ENCODE measurements at regions not wholly inside any gene's neighbourhood (a gene's known extent, or its start where the extent isn't known, plus 50 kb on each side); places are given as distances from the start of the nearest gene placed in this dataset.
A peak's percentile ranks its signal among the peaks of the same experiment; 100 is the strongest.

- no peaks in the 10 kb centered on the region for H3K4me1 ChIP-seq (ENCODE audit: control insufficient read depth, insufficient read depth, low read length, poor library complexity, severe bottlenecking)
- H3K27me3 Mint-ChIP-seq = peaks cover under 1% of the 10 kb centered on the region
- no peak overlapping the region for H3K27ac Mint-ChIP-seq
- no peak for DNase-seq
- no peak overlapping the region for H3K4me3 ChIP-seq (ENCODE audit: low read depth, low read length)
- no peak overlapping the region for H3K4me3 Mint-ChIP-seq
- no peaks in the 10 kb centered on the region for H3K36me3 ChIP-seq (ENCODE audit: control insufficient read depth, insufficient read depth, low read length)
- no peak for ATAC-seq (ENCODE audit: low read depth in 2 of 2)
- no peaks in the 10 kb centered on the region for H3K4me1 Mint-ChIP-seq
- H3K27me3 ChIP-seq (ENCODE audit: control insufficient read depth, insufficient read depth, low read length) = peaks cover 4% of the 10 kb centered on the region
- no peaks in the 10 kb centered on the region for H3K36me3 Mint-ChIP-seq
- H3K9me3 Mint-ChIP-seq = peaks cover 0 to 6% (median 0%) of the 10 kb centered on the region in 7 donors
- H3K9me3 ChIP-seq (ENCODE audit: control insufficient read depth in 2 of 2, low read length in 2 of 2) = no peaks in the 10 kb centered on the region
- H3K27ac ChIP-seq (ENCODE audit: insufficient read depth, low read length, poor library complexity, severe bottlenecking) = no peak overlapping the region
Measured at GRCh38 chr20:40738976-40739375, 49.9 kb upstream of the MAFB start.

DNA sequence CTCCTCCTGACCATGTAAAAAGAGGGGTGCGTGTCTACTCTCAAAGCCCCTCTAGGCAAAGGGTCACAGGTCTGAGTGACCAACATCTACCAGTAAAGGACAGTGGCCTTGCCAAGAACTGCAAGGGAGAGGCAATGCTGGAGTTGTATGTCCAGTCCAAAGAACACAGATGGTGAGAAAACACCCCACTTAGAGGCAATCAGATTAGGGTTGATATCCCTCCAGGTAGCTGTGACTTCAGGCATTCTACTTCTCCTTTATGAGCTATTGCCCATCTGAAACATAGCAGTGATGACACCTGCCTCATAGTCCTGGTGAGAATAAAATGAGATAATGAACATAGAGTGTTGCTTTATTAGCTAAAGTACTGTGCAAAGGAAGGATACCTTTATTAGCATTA is 50.8 kb upstream of the MAFB start:
- Histone ChIP-seq H3K36me3 (ENCODE audit: control insufficient read depth, insufficient read depth, low read length) (no peaks in the 10 kb centered on the region), H3K9me3 (ENCODE audit: control insufficient read depth in 2 of 2, low read length in 2 of 2) (no peaks in the 10 kb centered on the region), H3K27ac (ENCODE audit: insufficient read depth, low read length, poor library complexity, severe bottlenecking) (no peak overlapping the region), H3K27me3 (ENCODE audit: control insufficient read depth, insufficient read depth, low read length) (peaks cover 4% of the 10 kb centered on the region), H3K4me3 (ENCODE audit: low read depth, low read length) (no peak overlapping the region), H3K4me1 (ENCODE audit: control insufficient read depth, insufficient read depth, low read length, poor library complexity, severe bottlenecking) (no peaks in the 10 kb centered on the region)
- H3K4me1 Mint-ChIP-seq = no peaks in the 10 kb centered on the region
- H3K9me3 Mint-ChIP-seq = peaks cover 0 to 6% (median 0%) of the 10 kb centered on the region in 7 donors
- peaks cover 5% of the 10 kb centered on the region for H3K27me3 Mint-ChIP-seq
- H3K27ac Mint-ChIP-seq = no peak overlapping the region
- no peak for ATAC-seq (ENCODE audit: low read depth in 2 of 2)
- H3K36me3 Mint-ChIP-seq = no peaks in the 10 kb centered on the region
- DNase-seq = no peak
- H3K4me3 Mint-ChIP-seq = no peak overlapping the region

- peaks cover 2% of the 10 kb centered on the region for H3K27me3 ChIP-seq (ENCODE audit: control insufficient read depth, insufficient read depth, low read length)
- ATAC-seq (ENCODE audit: low read depth in 2 of 2) (no peak), DNase-seq (peak in 1 of 3 donors; percentile 42)
- H3K4me3 ChIP-seq (ENCODE audit: low read depth, low read length) = no peak overlapping the region
- no peak overlapping the region for H3K27ac Mint-ChIP-seq
- no peaks in the 10 kb centered on the region for H3K36me3 Mint-ChIP-seq
- H3K4me1 ChIP-seq (ENCODE audit: control insufficient read depth, insufficient read depth, low read length, poor library complexity, severe bottlenecking) = no peaks in the 10 kb centered on the region
- H3K4me3 Mint-ChIP-seq = no peak overlapping the region
- peaks cover 0 to 2% (median 0%) of the 10 kb centered on the region in 7 donors for H3K9me3 Mint-ChIP-seq
- no peak overlapping the region for H3K27ac ChIP-seq (ENCODE audit: insufficient read depth, low read length, poor library complexity, severe bottlenecking)
- H3K27me3 Mint-ChIP-seq = peaks cover 5% of the 10 kb centered on the region
- H3K4me1 Mint-ChIP-seq = no peaks in the 10 kb centered on the region
- H3K9me3 ChIP-seq (ENCODE audit: control insufficient read depth in 2 of 2, low read length in 2 of 2) = no peaks in the 10 kb centered on the region
- H3K36me3 ChIP-seq (ENCODE audit: control insufficient read depth, insufficient read depth, low read length) = no peaks in the 10 kb centered on the region
Measured at GRCh38 chr20:40741507-40742106, 52.6 kb upstream of the MAFB start.

GRCh38 chr20:40743141-40743775 is 54.2 kb upstream of the MAFB start:
- H3K4me1 Mint-ChIP-seq = no peaks in the 10 kb centered on the region
- Histone ChIP-seq H3K4me3 (ENCODE audit: low read depth, low read length) (no peak overlapping the region), H3K4me1 (ENCODE audit: control insufficient read depth, insufficient read depth, low read length, poor library complexity, severe bottlenecking) (no peaks in the 10 kb centered on the region), H3K27ac (ENCODE audit: insufficient read depth, low read length, poor library complexity, severe bottlenecking) (no peak overlapping the region), H3K9me3 (ENCODE audit: control insufficient read depth in 2 of 2, low read length in 2 of 2) (no peaks in the 10 kb centered on the region), H3K27me3 (ENCODE audit: control insufficient read depth, insufficient read depth, low read length) (peaks cover 2% of the 10 kb centered on the region), H3K36me3 (ENCODE audit: control insufficient read depth, insufficient read depth, low read length) (no peaks in the 10 kb centered on the region)
- no peaks in the 10 kb centered on the region for H3K9me3 Mint-ChIP-seq
- no peak overlapping the region for H3K4me3 Mint-ChIP-seq
- no peaks in the 10 kb centered on the region for H3K36me3 Mint-ChIP-seq
- DNase-seq (no peak), ATAC-seq (ENCODE audit: low read depth in 2 of 2) (no peak)
- no peak overlapping the region for H3K27ac Mint-ChIP-seq
- H3K27me3 Mint-ChIP-seq = peaks cover 5% of the 10 kb centered on the region

DNA sequence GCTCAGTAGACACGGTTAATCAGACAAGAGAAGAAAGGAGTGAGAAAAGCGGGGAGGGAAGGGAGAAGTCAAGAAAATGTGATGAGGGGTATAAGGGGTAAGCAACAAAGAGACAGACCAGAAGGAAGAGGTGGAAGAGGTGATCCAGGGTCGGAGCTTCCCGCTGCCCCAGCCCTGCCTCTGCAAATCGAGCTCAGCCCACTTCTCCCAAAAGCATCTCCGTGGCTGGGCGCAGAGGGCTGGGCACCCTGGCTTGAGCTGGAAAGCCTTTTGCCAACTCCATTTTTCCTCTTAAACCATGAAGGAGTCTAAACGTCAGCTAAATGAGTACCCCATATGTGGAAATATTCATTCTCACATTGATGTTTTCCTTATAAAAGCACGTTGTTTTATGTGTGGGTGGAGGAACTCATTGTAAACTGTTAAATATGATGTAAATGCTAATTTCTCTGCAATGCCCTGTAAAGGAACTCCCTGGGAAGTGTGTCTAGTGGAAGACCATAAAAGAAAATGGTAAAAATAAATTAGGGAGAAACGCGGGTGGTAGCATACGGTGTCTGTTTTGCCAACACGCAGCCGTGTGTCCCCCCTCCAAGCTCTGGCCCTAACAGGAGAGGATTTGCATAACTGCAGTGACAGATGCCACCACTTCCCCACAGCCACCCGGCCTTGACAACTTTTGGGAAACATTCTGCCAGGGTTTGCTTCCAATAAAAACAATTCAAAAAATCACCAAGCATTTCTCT is 55.2 kb upstream of the MAFB start:
- Mint-ChIP-seq H3K9me3 (no peaks in the 10 kb centered on the region), H3K27me3 (peaks cover 5% of the 10 kb centered on the region), H3K27ac (no peak overlapping the region), H3K4me3 (no peak overlapping the region), H3K4me1 (no peaks in the 10 kb centered on the region), H3K36me3 (no peaks in the 10 kb centered on the region)
- H3K4me3 ChIP-seq (ENCODE audit: low read depth, low read length) = no peak overlapping the region
- no peak for ATAC-seq (ENCODE audit: low read depth in 2 of 2)
- no peak overlapping the region for H3K27ac ChIP-seq (ENCODE audit: insufficient read depth, low read length, poor library complexity, severe bottlenecking)
- peaks cover 2% of the 10 kb centered on the region for H3K27me3 ChIP-seq (ENCODE audit: control insufficient read depth, insufficient read depth, low read length)
- DNase-seq = no peak
- H3K9me3 ChIP-seq (ENCODE audit: control insufficient read depth in 2 of 2, low read length in 2 of 2) = no peaks in the 10 kb centered on the region
- H3K36me3 ChIP-seq (ENCODE audit: control insufficient read depth, insufficient read depth, low read length) = no peaks in the 10 kb centered on the region
- no peaks in the 10 kb centered on the region for H3K4me1 ChIP-seq (ENCODE audit: control insufficient read depth, insufficient read depth, low read length, poor library complexity, severe bottlenecking)

DNA sequence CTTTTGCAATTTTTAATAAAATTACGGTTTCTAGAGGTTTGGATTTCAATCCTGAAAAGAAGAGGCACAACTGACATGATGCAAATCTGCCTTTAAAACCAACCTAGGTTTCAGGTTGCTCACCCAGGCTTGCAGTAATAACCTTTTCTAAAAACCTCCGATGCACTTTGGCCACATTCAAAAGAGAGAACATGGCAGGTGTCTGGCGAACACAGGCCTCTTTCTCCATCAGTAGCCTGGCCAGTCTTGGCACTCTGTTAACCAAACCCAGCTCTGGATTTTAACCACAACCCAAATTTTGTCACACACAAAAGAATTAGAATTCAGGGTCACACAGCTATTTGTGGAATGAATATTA is 55.8 kb upstream of the MAFB start:
- H3K36me3 ChIP-seq (ENCODE audit: control insufficient read depth, insufficient read depth, low read length) = no peaks in the 10 kb centered on the region
- no peaks in the 10 kb centered on the region for H3K4me1 Mint-ChIP-seq
- peaks cover 2% of the 10 kb centered on the region for H3K27me3 ChIP-seq (ENCODE audit: control insufficient read depth, insufficient read depth, low read length)
- H3K4me3 Mint-ChIP-seq = no peak overlapping the region
- H3K27ac ChIP-seq (ENCODE audit: insufficient read depth, low read length, poor library complexity, severe bottlenecking) = no peak overlapping the region
- H3K9me3 Mint-ChIP-seq = no peaks in the 10 kb centered on the region
- no peak for DNase-seq
- H3K36me3 Mint-ChIP-seq = no peaks in the 10 kb centered on the region
- no peaks in the 10 kb centered on the region for H3K9me3 ChIP-seq (ENCODE audit: control insufficient read depth in 2 of 2, low read length in 2 of 2)
- no peak overlapping the region for H3K27ac Mint-ChIP-seq
- H3K4me3 ChIP-seq (ENCODE audit: low read depth, low read length) = no peak overlapping the region
- H3K4me1 ChIP-seq (ENCODE audit: control insufficient read depth, insufficient read depth, low read length, poor library complexity, severe bottlenecking) = no peaks in the 10 kb centered on the region
- peaks cover 5% of the 10 kb centered on the region for H3K27me3 Mint-ChIP-seq
- no peak for ATAC-seq (ENCODE audit: low read depth in 2 of 2)

DNA sequence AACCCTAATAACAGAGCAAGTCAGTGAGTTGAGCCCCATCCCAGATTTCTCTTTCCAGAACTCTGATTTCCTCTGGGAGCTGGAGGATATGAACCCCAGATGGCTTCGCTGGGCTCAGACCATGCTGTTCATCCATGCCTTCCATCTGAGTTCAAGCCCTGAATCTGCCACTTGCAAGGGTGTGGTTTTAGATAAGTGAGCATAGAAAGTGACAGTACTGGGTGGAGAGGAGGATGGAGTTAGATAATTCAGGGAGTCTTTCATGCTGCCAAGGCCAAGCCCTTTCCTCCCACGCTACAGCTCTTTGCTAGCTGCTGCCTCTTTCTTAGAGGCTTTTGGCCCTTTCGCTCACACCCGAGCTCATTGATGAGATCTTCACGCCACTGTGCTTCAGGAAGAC is 57.2 kb upstream of the MAFB start:
- H3K36me3 Mint-ChIP-seq = no peaks in the 10 kb centered on the region
- no peaks in the 10 kb centered on the region for H3K4me1 ChIP-seq (ENCODE audit: control insufficient read depth, insufficient read depth, low read length, poor library complexity, severe bottlenecking)
- no peak overlapping the region for H3K27ac Mint-ChIP-seq
- no peaks in the 10 kb centered on the region for H3K9me3 ChIP-seq (ENCODE audit: control insufficient read depth in 2 of 2, low read length in 2 of 2)
- H3K9me3 Mint-ChIP-seq = no peaks in the 10 kb centered on the region
- ATAC-seq (ENCODE audit: low read depth in 2 of 2) (no peak), DNase-seq (no peak)
- peaks cover 2% of the 10 kb centered on the region for H3K27me3 ChIP-seq (ENCODE audit: control insufficient read depth, insufficient read depth, low read length)
- no peaks in the 10 kb centered on the region for H3K36me3 ChIP-seq (ENCODE audit: control insufficient read depth, insufficient read depth, low read length)
- H3K4me1 Mint-ChIP-seq = no peaks in the 10 kb centered on the region
- H3K27ac ChIP-seq (ENCODE audit: insufficient read depth, low read length, poor library complexity, severe bottlenecking) = no peak overlapping the region
- peaks cover 5% of the 10 kb centered on the region for H3K27me3 Mint-ChIP-seq
- H3K4me3 ChIP-seq (ENCODE audit: low read depth, low read length) = no peak overlapping the region
- H3K4me3 Mint-ChIP-seq = no peak overlapping the region

GRCh38 chr20:40748182-40748581 is 59.1 kb upstream of the MAFB start:
- Histone ChIP-seq H3K4me1 (ENCODE audit: control insufficient read depth, insufficient read depth, low read length, poor library complexity, severe bottlenecking) (no peaks in the 10 kb centered on the region), H3K27ac (ENCODE audit: insufficient read depth, low read length, poor library complexity, severe bottlenecking) (no peak overlapping the region), H3K4me3 (ENCODE audit: low read depth, low read length) (no peak overlapping the region), H3K27me3 (ENCODE audit: control insufficient read depth, insufficient read depth, low read length) (peaks cover 2% of the 10 kb centered on the region), H3K9me3 (ENCODE audit: control insufficient read depth in 2 of 2, low read length in 2 of 2) (no peaks in the 10 kb centered on the region), H3K36me3 (ENCODE audit: control insufficient read depth, insufficient read depth, low read length) (no peaks in the 10 kb centered on the region)
- DNase-seq = no peak
- Mint-ChIP-seq H3K27me3 (peaks cover 5% of the 10 kb centered on the region), H3K36me3 (no peaks in the 10 kb centered on the region), H3K27ac (no peak overlapping the region), H3K4me3 (no peak overlapping the region), H3K4me1 (no peaks in the 10 kb centered on the region), H3K9me3 (no peaks in the 10 kb centered on the region)
- no peak for ATAC-seq (ENCODE audit: low read depth in 2 of 2)

All from CD4-positive, CD25-positive, alpha-beta regulatory T cell (primary cell).